ENCODE measurements at regions not wholly inside any gene's neighbourhood (a gene's known extent, or its start where the extent isn't known, plus 50 kb on each side); places are given as distances from the start of the nearest gene placed in this dataset.
"Not testable (repeated sequence)": the region's sequence is repeated elsewhere in the genome, so short reads cannot be mapped to it uniquely, and the experiment has no call there.

GRCh38 chr5:109283086-109283485, 126.7 kb downstream of the PJA2 start:
- H3K4me1 ChIP-seq (ENCODE audit: control insufficient read depth in 1 of 2, insufficient read depth in 2 of 2, low read length in 2 of 2); H3K27ac ChIP-seq (ENCODE audit: low read length); H3K36me3 ChIP-seq (ENCODE audit: control insufficient read depth in 1 of 2, insufficient read depth in 2 of 2, low read length in 2 of 2); H3K4me3 ChIP-seq (ENCODE audit: low read depth in 1 of 2, low read length in 2 of 2); H3K27me3 ChIP-seq (ENCODE audit: low read depth, low read length): not testable (repeated sequence)
- H3K9me3 ChIP-seq (ENCODE audit: control insufficient read depth in 1 of 2, low read length in 2 of 2), result peaks cover 0 to 13% of the 10 kb centered on the region in 2 donors

GRCh38 chr5:109281136-109281690, 128.6 kb downstream of the PJA2 start:
- Histone ChIP-seq H3K4me3 (ENCODE audit: low read depth in 1 of 2, low read length in 2 of 2) (no peak overlapping the region), H3K4me1 (ENCODE audit: control insufficient read depth in 1 of 2, insufficient read depth in 2 of 2, low read length in 2 of 2) (no peaks in the 10 kb centered on the region), H3K27ac (ENCODE audit: low read length) (no peak overlapping the region), H3K9me3 (ENCODE audit: control insufficient read depth in 1 of 2, low read length in 2 of 2) (peaks cover 0 to 9% of the 10 kb centered on the region in 2 donors), H3K36me3 (ENCODE audit: control insufficient read depth in 1 of 2, insufficient read depth in 2 of 2, low read length in 2 of 2) (no peaks in the 10 kb centered on the region), H3K27me3 (ENCODE audit: low read depth, low read length) (no peaks in the 10 kb centered on the region)

GRCh38 chr5:109278141-109278540, 131.6 kb downstream of the PJA2 start:
- Histone ChIP-seq H3K4me3 (ENCODE audit: low read depth in 1 of 2, low read length in 2 of 2) (no peak overlapping the region), H3K4me1 (ENCODE audit: control insufficient read depth in 1 of 2, insufficient read depth in 2 of 2, low read length in 2 of 2) (no peaks in the 10 kb centered on the region), H3K36me3 (ENCODE audit: control insufficient read depth in 1 of 2, insufficient read depth in 2 of 2, low read length in 2 of 2) (no peaks in the 10 kb centered on the region), H3K27me3 (ENCODE audit: low read depth, low read length) (no peaks in the 10 kb centered on the region), H3K9me3 (ENCODE audit: control insufficient read depth in 1 of 2, low read length in 2 of 2) (no peaks in the 10 kb centered on the region), H3K27ac (ENCODE audit: low read length) (no peak overlapping the region)

GRCh38 chr5:109275919-109276318, 133.9 kb downstream of the PJA2 start:
- H3K36me3 ChIP-seq (ENCODE audit: control insufficient read depth in 1 of 2, insufficient read depth in 2 of 2, low read length in 2 of 2), result no peaks in the 10 kb centered on the region
- H3K4me3 ChIP-seq (ENCODE audit: low read depth in 1 of 2, low read length in 2 of 2), result no peak overlapping the region
- no peaks in the 10 kb centered on the region for H3K9me3 ChIP-seq (ENCODE audit: control insufficient read depth in 1 of 2, low read length in 2 of 2)
- H3K27me3 ChIP-seq (ENCODE audit: low read depth, low read length), result no peaks in the 10 kb centered on the region
- no peak overlapping the region for H3K27ac ChIP-seq (ENCODE audit: low read length)
- H3K4me1 ChIP-seq (ENCODE audit: control insufficient read depth in 1 of 2, insufficient read depth in 2 of 2, low read length in 2 of 2), result no peaks in the 10 kb centered on the region

GRCh38 chr5:109273594-109273993, 136.2 kb downstream of the PJA2 start:
- H3K9me3 ChIP-seq (ENCODE audit: control insufficient read depth in 1 of 2, low read length in 2 of 2), result peaks cover 0 to 3% of the 10 kb centered on the region in 2 donors
- H3K27me3 ChIP-seq (ENCODE audit: low read depth, low read length), result no peaks in the 10 kb centered on the region
- no peaks in the 10 kb centered on the region for H3K36me3 ChIP-seq (ENCODE audit: control insufficient read depth in 1 of 2, insufficient read depth in 2 of 2, low read length in 2 of 2)
- H3K27ac ChIP-seq (ENCODE audit: low read length), result no peak overlapping the region
- H3K4me1 ChIP-seq (ENCODE audit: control insufficient read depth in 1 of 2, insufficient read depth in 2 of 2, low read length in 2 of 2), result no peaks in the 10 kb centered on the region
- no peak overlapping the region for H3K4me3 ChIP-seq (ENCODE audit: low read depth in 1 of 2, low read length in 2 of 2)

- Histone ChIP-seq H3K4me3 (ENCODE audit: low read depth in 1 of 2, low read length in 2 of 2) (no peak overlapping the region), H3K4me1 (ENCODE audit: control insufficient read depth in 1 of 2, insufficient read depth in 2 of 2, low read length in 2 of 2) (no peaks in the 10 kb centered on the region), H3K9me3 (ENCODE audit: control insufficient read depth in 1 of 2, low read length in 2 of 2) (peaks cover 0 to 3% of the 10 kb centered on the region in 2 donors), H3K27me3 (ENCODE audit: low read depth, low read length) (no peaks in the 10 kb centered on the region), H3K27ac (ENCODE audit: low read length) (no peak overlapping the region), H3K36me3 (ENCODE audit: control insufficient read depth in 1 of 2, insufficient read depth in 2 of 2, low read length in 2 of 2) (no peaks in the 10 kb centered on the region)
Measured at GRCh38 chr5:109267283-109267682, 142.5 kb downstream of the PJA2 start.

GRCh38 chr5:109258755-109259154, 151.0 kb downstream of the PJA2 start:
- H3K4me1 ChIP-seq (ENCODE audit: control insufficient read depth in 1 of 2, insufficient read depth in 2 of 2, low read length in 2 of 2), result no peaks in the 10 kb centered on the region
- H3K4me3 ChIP-seq (ENCODE audit: low read depth in 1 of 2, low read length in 2 of 2), result no peak overlapping the region
- no peaks in the 10 kb centered on the region for H3K36me3 ChIP-seq (ENCODE audit: control insufficient read depth in 1 of 2, insufficient read depth in 2 of 2, low read length in 2 of 2)
- H3K27ac ChIP-seq (ENCODE audit: low read length), result no peak overlapping the region
- H3K9me3 ChIP-seq (ENCODE audit: control insufficient read depth in 1 of 2, low read length in 2 of 2), result no peaks in the 10 kb centered on the region
- H3K27me3 ChIP-seq (ENCODE audit: low read depth, low read length), result no peaks in the 10 kb centered on the region

- H3K36me3 ChIP-seq (ENCODE audit: control insufficient read depth in 1 of 2, insufficient read depth in 2 of 2, low read length in 2 of 2), result no peaks in the 10 kb centered on the region
- H3K9me3 ChIP-seq (ENCODE audit: control insufficient read depth in 1 of 2, low read length in 2 of 2), result no peaks in the 10 kb centered on the region
- no peak overlapping the region for H3K4me3 ChIP-seq (ENCODE audit: low read depth in 1 of 2, low read length in 2 of 2)
- no peaks in the 10 kb centered on the region for H3K27me3 ChIP-seq (ENCODE audit: low read depth, low read length)
- no peaks in the 10 kb centered on the region for H3K4me1 ChIP-seq (ENCODE audit: control insufficient read depth in 1 of 2, insufficient read depth in 2 of 2, low read length in 2 of 2)
- no peak overlapping the region for H3K27ac ChIP-seq (ENCODE audit: low read length)
Measured at GRCh38 chr5:109256486-109256885, 153.3 kb downstream of the PJA2 start.

- no peaks in the 10 kb centered on the region for H3K9me3 ChIP-seq (ENCODE audit: control insufficient read depth in 1 of 2, low read length in 2 of 2)
- H3K27ac ChIP-seq (ENCODE audit: low read length), result no peak overlapping the region
- H3K4me1 ChIP-seq (ENCODE audit: control insufficient read depth in 1 of 2, insufficient read depth in 2 of 2, low read length in 2 of 2), result no peaks in the 10 kb centered on the region
- H3K36me3 ChIP-seq (ENCODE audit: control insufficient read depth in 1 of 2, insufficient read depth in 2 of 2, low read length in 2 of 2), result no peaks in the 10 kb centered on the region
- no peaks in the 10 kb centered on the region for H3K27me3 ChIP-seq (ENCODE audit: low read depth, low read length)
- H3K4me3 ChIP-seq (ENCODE audit: low read depth in 1 of 2, low read length in 2 of 2), result no peak overlapping the region
Measured at GRCh38 chr5:109254511-109254910, 155.3 kb downstream of the PJA2 start.

GRCh38 chr5:109253262-109253661, 156.5 kb downstream of the PJA2 start:
- Histone ChIP-seq H3K27ac (ENCODE audit: low read length) (no peak overlapping the region), H3K9me3 (ENCODE audit: control insufficient read depth in 1 of 2, low read length in 2 of 2) (no peaks in the 10 kb centered on the region), H3K27me3 (ENCODE audit: low read depth, low read length) (no peaks in the 10 kb centered on the region), H3K4me1 (ENCODE audit: control insufficient read depth in 1 of 2, insufficient read depth in 2 of 2, low read length in 2 of 2) (no peaks in the 10 kb centered on the region), H3K36me3 (ENCODE audit: control insufficient read depth in 1 of 2, insufficient read depth in 2 of 2, low read length in 2 of 2) (no peaks in the 10 kb centered on the region), H3K4me3 (ENCODE audit: low read depth in 1 of 2, low read length in 2 of 2) (no peak overlapping the region)

- Histone ChIP-seq H3K4me1 (ENCODE audit: control insufficient read depth in 1 of 2, insufficient read depth in 2 of 2, low read length in 2 of 2) (no peaks in the 10 kb centered on the region), H3K4me3 (ENCODE audit: low read depth in 1 of 2, low read length in 2 of 2) (no peak overlapping the region), H3K27me3 (ENCODE audit: low read depth, low read length) (no peaks in the 10 kb centered on the region), H3K27ac (ENCODE audit: low read length) (no peak overlapping the region), H3K36me3 (ENCODE audit: control insufficient read depth in 1 of 2, insufficient read depth in 2 of 2, low read length in 2 of 2) (no peaks in the 10 kb centered on the region), H3K9me3 (ENCODE audit: control insufficient read depth in 1 of 2, low read length in 2 of 2) (no peaks in the 10 kb centered on the region)
Measured at GRCh38 chr5:109252731-109253130, 157.0 kb downstream of the PJA2 start.

- H3K36me3 ChIP-seq (ENCODE audit: control insufficient read depth in 1 of 2, insufficient read depth in 2 of 2, low read length in 2 of 2), result peaks cover 0 to 5% of the 10 kb centered on the region in 2 donors
- H3K27ac ChIP-seq (ENCODE audit: low read length), result no peak overlapping the region
- no peaks in the 10 kb centered on the region for H3K27me3 ChIP-seq (ENCODE audit: low read depth, low read length)
- H3K4me1 ChIP-seq (ENCODE audit: control insufficient read depth in 1 of 2, insufficient read depth in 2 of 2, low read length in 2 of 2), result no peaks in the 10 kb centered on the region
- no peak overlapping the region for H3K4me3 ChIP-seq (ENCODE audit: low read depth in 1 of 2, low read length in 2 of 2)
- H3K9me3 ChIP-seq (ENCODE audit: control insufficient read depth in 1 of 2, low read length in 2 of 2), result peaks cover 0 to 13% of the 10 kb centered on the region in 2 donors
Measured at GRCh38 chr5:109250533-109251329, 159.0 kb downstream of the PJA2 start.

Measured in muscle layer of duodenum (tissue), 2 donors.